ENCODE measurements at regions not wholly inside any gene's neighbourhood (a gene's known extent, or its start where the extent isn't known, plus 50 kb on each side); places are given as distances from the start of the nearest gene placed in this dataset.

DNA sequence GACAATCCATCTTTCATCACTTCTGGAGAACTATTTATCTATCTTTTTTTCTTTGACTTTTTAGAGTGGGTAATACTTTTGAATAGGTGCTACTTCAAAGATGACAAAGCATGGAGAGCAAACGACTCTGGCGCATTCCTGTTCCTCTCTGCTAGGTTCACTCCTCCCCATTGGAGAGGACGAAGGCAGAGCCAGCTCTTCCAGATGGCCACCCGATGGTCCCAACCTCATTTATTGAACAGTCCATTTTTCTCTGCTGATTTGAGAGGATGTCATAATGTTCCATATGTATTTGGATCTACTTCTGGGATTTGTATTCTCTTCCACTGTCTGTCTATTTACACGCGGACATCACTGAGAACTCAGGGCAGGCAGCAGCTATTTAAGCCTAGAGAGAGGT, 284.3 kb upstream of the CXCR4 start:
- DNase-seq (ENCODE audit: low read depth) = no peak

DNA sequence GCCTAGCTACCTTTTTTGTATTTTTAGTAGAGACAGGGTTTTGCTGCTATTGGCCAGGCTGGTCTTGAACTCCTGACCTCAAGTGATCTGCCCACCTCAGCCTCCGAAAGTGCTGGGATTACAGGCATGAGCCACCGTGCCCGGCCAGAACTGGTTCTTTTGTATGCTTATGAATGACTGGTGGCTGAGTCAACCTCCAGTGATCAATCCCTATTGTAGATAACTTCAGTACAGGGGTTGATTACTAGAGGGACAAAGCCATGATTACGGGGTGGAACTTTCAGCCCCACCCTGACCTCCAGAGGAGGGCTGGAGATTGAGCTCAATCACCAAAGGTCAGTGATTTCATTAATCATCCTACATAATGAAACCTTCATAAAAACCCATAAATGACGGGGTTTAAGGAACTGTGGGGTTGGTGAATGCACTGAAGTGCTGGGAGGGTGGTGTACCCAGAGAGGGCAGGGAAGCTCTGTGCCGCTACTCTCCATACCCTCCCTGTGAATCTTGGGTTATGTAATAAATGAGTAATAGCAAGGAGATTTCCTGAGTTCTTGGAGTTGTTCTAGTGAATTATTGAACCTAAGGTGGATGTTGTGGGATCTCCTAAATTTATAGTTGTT, 281.8 kb upstream of the CXCR4 start:
- DNase-seq (ENCODE audit: low read depth) = no peak

DNA sequence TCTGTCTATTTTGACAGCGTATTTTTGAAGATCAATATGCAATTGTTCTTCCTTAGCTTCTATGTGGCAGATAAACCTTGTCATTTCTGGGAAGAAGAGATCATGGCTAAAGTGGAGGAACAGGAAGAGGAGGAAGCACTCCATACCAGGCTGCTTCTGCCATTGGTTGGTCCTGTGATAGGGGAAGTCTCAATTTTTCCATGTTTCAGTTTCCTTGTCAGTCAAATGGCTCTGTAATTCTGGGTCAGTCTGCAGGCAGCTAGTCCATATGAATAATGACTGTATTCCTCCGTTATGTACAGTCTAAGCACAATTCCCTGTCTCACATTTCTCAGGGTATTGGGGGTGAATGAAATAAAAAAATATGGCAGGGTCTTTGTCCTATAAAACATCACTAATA, 277.6 kb upstream of the CXCR4 start:
- no peak for DNase-seq (ENCODE audit: low read depth)

DNA sequence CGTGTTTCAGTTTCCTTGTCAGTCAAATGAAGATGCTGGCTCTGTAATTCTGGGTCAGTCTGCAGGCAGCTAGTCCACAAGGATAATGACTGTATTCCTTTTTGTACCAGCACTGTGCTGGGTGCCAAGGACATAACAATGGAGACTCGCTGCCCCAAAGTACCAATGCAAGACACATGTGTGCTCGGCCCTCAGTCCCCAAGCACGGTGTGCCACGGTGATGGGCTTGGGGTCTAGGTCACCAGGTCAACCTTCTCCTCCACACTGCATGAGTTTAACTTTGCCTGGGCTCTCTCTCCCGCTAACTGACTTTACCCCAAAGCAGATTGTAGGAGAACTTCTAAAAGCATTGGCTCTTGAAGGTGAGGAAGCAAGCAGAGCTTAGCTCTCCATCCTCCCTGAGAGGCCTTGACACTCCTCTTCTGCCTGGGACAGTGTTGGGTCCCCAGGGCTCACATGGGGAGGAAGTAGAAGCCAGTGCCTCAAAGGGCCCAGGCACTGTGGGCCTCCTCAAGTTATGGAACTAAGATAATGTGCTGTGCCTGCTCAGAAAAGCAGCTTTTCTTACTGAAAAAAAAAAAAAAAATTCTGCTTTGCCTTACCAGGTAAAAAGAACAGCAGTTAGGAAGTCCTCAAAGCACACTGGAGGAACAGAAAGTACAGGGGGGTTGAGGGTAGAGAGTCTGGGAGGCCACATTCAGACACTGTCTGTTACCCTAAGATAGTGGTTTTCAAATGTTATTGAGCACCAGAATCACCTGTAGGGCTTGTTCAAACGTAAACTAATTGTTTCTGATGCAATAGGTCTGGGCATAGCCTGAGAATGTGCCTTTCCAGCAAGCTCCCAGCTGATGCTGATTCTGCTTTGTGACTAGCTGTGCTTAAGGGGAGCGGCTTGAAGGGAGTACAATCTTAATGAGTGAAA, 276.4 kb upstream of the CXCR4 start:
- DNase-seq (ENCODE audit: low read depth) = no peak

DNA sequence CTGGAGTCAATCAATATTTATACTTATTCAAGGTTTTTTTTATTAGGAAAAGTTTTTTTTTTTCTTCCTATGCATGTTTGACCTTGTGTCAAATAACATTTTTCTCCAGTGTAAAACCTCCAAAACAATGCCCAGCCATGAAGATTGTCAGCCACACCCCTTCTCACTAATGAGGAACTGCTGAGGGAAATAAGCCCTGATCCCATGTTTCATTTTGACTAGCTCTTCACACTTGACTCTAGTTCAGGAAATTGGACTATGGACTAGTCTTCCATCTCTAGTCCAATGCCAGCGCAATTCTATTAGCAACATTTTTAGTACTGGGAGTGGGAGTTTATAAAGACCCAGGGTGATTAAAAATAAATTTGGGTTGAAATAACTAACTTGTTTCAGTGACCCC, 275.6 kb upstream of the CXCR4 start:
- DNase-seq (ENCODE audit: low read depth) = no peak

DNA sequence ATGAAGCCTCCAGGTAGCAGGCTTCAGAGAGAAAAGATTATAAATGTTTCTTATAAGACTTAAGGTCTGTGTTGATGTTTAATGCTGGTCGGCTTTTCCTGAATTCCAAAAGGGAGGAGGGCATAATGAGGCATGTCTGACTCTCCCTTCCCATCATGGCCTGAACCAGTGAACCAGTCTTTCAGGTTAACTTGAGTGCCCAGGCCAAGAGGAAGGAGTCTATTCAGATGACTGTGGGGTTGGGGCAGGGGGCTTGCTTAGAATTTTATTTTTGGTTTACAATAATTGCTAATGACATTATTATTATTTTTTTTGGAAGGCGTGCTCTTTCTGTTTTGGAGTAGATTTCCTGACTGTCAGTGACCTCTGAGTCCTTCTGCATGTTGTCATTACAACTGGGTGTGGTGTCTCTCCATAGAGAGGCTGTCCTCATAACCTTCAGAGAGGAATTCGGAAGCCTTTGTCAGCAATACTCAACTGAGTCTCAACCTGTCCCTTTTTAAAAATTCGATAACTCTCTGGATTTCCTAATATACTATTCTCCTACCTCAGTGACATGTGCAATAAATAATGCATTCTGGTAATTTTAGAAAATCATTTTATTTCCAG, 275.1 kb upstream of the CXCR4 start:
- no peak for DNase-seq (ENCODE audit: low read depth)

DNA sequence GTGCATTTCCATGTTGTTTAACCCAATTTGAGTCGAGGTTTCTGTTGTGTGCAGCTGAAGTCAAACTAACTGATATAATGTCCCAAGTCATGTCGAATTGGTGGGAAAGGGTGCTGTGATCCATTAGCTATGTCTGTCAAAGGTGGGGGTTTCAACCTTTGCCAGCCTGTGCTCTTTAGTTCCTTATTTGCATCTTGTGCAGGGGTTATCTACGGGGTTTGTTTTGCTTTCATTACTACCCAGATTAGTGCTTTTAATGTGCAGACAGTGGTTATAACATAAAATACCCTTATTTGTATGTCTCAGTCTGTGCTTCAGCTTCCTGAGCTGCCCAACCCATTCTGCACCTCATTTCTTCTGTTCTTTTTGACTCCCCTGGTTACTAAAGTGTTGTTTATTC, 271.9 kb upstream of the CXCR4 start:
- DNase-seq (ENCODE audit: low read depth) = no peak

DNA sequence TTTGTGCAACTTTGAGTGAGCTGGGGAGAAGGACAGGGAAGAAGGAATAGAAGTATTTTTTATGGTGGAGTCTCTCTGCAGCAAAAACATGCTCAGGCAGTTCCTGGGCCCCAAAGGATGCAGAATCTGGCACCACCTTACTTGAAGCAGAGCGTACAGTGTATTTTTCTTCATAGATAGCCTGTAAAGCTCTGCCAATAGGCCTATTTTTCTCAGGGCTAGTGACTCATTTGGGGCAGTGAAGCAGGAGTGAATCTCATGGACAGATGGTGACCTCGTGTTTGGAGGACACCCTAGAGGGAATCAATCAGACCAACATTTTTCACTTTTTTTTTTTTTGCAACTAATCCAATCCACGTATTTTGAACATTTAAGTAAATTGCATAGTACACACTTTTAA, 268.1 kb upstream of the CXCR4 start:
- no peak for DNase-seq (ENCODE audit: low read depth)

DNA sequence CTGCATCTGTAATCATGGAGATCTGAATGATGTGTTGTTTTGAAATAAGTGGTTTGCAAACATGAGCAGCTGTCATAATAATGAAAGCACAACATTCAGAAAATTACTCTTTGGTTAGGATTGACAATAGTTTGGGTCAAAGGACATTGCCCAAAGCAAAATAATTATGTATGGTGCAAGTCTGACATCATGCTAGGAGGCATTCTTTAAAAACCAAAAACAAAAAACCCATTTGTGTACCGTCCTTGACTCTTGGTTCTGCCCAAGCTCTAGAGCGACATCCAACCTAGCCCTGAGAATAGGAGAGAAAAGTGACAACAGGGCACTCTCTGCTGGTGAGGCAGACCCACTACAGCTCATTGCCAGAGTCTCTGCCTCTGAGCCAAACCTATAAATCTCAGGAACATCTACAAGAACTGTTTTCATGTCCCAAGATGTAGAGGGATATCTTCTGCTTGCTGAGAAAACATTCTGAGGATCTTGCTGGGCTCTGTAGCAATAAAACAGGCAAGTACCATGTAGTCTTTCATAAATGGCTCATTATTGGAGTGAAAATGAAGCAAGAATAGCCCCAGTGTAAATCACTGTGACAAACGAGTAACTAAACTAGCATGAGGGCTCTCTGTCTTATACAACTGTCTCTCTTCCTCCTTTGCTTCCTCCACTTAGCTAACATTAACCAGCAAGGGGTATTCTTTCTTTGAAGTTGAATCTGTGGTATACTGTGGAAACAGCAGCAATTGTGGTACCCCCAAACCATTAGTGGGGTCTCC, 266.8 kb upstream of the CXCR4 start:
- DNase-seq (ENCODE audit: low read depth) = no peak

DNA sequence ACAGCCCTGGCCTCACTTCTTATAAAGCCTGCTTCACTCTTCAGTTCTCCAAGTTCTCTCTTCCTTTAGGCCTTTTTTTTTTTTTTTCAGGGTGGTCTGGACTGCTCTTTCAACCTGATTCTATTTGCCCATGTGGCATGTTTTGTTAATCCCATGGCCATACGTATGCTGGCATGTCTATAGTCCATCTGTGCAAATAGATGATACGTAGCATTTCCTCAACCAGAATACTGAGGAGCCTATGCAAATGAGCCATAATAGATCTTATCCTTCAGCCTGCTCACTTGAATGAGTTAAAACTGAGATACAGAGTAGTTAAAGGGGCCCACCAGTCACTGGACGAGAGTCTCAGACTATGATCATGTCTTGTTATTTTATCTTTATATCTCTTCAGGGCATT, 265.2 kb upstream of the CXCR4 start:
- DNase-seq (ENCODE audit: low read depth) = no peak

DNA sequence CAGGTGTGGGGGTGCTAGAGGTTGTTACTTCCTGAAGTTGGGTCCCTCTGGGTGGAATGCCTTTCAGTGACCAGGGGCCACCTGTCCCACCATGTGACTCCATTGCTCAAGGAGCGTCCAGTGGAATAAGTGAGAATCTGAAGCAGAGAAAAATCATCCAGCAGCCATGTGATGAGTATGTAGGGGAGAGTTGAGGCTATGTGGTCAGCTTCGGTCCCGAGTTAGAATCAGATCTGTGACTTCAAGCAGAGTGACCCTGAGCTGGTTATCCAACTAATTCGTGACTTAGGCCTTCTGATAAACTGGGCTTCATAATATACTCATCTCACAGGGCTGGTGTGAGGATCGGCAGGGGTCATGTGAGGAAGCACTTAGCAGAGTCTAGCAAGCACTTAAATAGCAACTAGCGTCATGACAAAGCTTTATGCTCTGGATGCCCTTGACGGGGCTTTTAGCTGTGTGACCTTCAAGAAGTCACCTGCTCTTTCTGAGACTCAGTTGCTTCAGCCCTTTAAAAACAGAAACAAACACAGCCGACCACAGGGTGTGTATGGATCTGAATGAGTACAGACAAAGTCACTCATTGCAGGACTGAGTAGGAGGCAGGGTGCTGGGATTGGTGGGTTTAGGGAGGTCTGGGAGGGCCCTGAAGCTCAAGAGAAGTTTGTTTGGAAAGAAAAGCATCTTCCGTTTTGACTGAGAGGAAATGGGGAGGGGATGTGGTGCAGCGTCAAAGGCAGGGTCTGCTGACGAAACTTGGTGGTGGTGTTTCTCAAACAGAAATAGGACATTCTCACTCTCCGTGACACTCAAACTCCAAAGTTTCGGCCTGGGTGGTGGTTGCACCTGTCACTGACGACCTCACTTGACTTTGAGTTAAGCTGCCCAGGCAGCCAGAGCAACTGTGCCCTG, 264.0 kb upstream of the CXCR4 start:
- DNase-seq (ENCODE audit: low read depth) = peak; percentile 17

DNA sequence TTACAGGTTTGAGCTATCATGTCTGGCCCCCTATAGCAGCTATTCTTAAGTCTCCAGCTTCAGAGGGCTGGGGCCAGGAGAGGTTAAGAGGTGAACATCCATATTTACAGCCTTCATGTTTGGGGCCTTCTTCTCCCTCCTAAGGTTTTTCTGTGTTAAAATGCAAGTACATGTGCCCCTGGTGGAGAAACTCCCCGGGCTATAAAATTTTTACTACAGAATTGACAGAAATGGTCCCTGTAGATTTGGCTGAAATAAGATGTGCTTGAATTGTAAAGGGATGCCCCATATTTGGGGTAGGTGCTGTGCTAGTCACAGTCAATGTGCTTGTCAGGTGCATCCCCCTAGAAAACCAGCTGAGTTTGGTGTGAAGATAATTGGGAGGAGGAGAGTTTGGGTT, 263.3 kb upstream of the CXCR4 start:
- no peak for DNase-seq (ENCODE audit: low read depth)

DNA sequence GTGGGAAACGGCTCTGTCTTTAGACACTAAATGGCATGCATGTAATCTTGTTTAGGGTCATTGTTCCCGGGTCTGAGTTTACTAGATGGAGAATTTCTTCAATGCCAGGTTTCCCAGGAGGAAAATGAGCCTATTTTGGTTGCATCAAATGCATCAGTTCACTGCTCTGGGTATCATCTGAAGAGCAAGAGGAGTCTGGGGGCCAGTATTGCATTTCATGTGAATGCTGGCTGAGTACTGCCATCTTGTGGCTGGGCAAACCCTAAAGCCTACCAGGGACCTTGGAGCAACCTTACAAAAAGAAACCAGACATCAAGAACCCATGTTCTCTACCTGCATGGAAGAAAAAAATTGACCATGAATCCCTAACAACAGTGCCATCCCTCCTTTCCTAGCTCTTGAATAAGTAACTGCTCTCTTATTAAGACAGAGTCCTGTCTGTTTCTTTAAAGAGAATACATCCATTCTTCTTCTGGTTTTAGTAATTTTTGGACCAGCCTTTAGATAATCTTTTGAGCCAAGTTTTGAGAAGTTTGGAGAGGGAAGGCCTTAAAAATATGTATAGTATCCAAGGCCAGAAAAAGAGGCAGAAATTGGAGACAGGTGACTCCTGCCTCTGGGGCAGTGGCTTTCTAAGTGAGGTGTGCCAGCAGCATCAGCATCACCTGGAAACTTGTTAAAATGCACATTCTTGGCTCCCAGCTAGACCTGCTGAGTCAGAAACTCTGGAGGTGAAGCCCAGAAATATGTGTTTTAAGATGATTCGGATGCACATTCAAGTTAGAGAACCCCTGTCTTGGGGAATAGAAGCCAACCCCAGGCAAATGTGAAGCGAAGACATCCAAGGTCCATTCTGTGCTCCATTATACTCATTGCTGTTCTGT, 261.0 kb upstream of the CXCR4 start:
- peak; percentile 39 for DNase-seq (ENCODE audit: low read depth)

DNA sequence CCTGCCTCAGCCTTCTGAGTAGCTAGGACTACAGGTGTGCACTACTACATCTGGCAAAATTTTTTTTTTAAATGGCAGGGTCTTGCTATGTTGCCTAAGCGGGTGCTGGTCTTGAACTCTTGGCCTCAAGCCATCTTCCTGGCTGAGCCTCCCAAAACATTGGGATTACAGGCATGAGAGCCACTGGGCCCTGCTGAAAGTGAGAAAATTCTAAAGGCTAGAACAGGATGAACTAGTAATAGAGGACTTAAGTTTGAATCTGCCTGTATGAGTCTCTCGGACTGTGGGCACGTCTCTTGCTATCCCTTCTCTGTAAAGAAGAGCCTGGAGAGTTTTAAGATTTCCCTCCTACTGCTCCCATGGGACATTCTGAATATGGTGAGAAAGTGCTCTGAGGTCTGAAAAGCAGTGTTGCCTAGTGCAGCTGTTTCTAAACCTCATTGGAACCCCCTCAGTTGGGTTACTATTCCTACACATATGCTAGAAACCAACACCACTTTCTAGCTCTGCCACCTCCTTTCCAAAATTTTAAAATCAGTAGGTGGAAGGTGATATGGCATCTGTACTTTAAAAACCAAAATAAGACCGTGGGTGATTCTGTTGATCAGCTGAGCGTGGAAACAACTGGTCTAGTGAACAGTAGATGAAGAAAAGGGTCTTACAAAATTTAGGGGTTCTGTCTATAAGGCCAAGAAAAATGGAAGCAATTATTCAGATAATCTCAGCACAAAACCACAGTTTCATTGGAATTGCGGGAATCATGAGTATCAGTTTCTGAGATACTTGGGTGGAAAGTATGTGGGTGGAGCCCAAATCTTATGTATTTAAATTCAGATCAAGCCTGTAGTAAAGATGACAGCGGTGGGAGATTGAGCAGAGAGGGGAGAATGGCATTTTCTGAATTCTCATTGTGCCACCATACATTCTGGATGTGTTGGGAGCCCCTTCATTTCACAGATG, 259.8 kb upstream of the CXCR4 start:
- DNase-seq (ENCODE audit: low read depth) = no peak

DNA sequence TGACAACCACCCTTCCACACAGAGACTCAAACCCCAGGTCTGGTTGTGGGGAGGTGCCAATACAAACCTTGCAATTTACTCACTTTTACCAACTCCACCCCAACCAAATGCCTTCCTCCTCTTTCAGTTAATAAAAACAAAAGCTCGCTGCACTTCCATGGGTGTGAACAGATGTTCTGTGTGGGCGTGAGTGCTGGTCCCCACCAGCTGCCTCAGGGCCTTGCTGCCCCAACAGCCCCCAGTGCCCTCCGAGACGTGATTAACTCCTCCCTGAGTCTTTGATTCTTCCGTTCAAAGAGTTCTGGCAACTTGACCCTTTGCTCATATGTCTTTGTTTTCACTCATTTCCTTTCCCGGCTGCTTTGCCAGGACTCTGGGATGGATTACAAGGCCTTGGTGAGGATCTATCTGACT, 258.9 kb upstream of the CXCR4 start:
- DNase-seq (ENCODE audit: low read depth) = no peak

DNA sequence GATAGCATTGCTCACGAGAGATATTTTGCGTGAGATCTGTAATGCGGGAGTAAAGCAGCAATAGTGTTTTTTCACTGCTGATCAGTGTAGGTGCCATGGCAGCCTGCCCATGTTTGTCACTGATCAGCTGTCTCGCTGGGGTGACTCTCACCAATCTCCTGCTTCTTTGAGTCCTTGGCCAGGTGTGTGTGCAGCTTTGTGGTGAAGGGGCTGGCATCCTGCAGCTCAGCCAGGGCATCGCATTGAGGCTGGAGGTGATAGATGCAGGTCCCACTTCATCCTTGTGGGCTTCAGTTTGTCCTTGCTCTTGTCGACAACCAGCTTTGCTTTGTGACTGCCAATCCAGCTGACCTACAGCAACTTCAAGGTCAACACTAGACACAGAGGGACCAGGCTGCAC, 258.3 kb upstream of the CXCR4 start:
- no peak for DNase-seq (ENCODE audit: low read depth)

DNA sequence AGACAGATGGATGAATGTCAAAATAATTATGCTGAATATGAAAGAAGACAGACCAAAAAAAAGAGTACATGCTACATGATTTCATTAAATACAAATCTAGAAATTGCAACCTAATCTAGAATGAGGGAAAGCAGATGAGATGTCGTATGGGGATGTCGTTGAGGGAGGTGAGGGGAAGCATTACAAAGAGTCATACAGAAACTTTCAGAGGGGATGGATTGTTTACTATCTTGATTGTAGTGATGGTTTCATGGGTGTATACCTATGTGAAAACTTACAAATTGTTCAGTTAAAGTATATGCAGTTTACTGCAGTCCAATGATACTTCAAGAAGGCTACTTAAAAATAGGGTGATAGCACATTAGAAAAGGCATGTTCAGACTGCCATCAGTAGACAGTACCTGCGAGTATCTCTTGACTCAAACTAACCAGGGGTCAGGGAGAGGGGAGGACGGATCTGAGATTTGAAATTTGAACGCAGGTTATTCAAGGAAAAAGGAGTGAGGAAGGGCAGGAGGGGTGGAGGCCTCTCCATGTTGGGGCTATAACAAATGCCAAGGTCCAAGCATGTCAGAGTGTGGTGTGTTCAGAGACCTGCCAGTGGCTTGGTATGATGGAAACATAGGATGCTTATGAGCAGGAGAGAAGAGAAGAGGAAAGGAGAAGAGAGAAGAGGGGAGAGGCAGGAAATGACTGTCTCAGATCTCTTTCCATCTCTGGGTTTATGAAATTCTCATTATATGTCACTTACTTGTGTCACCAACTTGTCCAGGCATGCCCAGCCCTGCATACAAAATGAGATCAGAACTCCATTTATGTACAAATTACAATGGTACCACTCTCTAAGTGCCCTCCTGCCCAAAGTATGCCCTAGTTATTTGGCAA, 257.3 kb upstream of the CXCR4 start:
- DNase-seq (ENCODE audit: low read depth) = no peak

DNA sequence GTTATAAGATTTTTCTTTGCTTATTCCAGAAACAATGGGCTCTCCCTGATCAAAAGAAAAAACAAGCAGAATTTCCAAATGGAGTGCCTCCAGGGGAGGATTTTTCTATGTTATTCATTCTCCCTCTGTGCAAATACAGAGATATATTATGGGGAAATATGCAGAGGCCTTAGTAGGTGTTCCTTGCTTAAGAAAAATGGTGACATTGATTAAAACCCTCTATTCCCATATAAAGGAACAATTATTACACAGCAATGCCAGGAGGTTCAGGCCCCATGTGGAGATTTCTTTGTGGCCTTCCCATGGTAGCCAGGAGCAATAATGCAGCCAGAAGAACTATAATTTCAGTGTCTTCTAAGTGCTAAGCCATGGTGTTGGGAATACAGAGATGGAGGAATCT, 255.9 kb upstream of the CXCR4 start:
- DNase-seq (ENCODE audit: low read depth) = no peak
